HG02852 (cell line): ENCODE measurements at regions not wholly inside any gene's neighbourhood (a gene's known extent, or its start where the extent isn't known, plus 50 kb on each side); places are given as distances from the start of the nearest gene placed in this dataset.
"Not testable (repeated sequence)": the region's sequence is repeated elsewhere in the genome, so short reads cannot be mapped to it uniquely, and the experiment has no call there.

Experiments used
- ATAC-seq: cut with Tn5 transposase; IDR thresholded peaks from one replicate; pipeline ENCODE4 v1.9.1; 2021; ENCODE audit warnings: mild to moderate bottlenecking, moderate library complexity; ENCODE audit not compliant: unreplicated experiment

DNA sequence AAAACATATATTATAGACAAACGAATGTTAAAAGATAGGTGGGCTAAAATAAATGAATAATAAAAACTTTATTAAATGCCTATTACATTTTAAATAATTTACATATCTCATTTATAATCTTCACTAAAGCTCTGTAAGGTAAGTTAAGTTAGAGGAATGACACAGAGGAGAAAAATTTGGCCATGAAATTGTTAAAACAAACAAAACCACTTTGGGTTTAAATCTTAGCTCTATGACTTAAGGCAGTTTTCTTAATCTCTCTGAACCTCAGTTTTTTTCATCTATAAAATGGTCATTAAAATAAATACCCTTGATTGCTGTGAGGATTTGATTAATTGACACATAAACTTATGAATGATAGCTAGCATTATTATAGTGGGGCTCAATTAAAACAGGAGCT lies 404.8 kb upstream of the ATP11B start:
- no peak for ATAC-seq

DNA sequence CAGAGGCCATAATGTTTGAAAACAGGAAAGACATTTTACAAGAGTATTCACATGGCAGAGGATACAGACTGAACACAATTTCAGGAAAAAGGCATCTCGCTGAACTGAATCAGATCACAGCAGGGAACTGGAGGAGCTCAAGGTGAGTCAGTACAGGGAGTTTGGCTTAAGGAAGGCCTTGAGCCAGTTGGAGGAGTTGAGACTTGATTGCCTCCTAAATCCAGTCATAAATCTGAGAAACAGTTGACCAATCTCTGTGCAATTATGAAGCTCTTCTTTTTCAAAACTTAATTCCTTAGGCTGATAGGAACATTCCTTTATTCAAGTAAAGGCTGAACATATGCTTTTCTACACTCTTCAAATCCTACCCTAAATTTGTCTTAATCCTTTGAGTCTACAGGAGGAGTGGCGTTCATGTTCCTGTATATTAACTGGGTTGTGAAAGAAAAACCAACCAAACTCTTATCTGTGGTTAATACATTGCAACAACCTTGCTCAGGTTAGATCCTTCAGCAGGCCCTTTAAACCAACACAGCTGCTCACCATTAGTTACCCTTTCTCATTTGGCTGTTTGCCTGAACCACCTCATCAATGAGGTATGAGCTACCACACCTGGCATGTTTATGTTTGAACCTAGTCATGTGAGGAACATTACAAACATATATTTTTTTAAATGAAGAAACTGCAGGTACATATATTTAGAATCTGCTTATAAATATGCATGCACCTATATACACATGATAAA lies 404.1 kb upstream of the ATP11B start:
- ATAC-seq: no peak

DNA sequence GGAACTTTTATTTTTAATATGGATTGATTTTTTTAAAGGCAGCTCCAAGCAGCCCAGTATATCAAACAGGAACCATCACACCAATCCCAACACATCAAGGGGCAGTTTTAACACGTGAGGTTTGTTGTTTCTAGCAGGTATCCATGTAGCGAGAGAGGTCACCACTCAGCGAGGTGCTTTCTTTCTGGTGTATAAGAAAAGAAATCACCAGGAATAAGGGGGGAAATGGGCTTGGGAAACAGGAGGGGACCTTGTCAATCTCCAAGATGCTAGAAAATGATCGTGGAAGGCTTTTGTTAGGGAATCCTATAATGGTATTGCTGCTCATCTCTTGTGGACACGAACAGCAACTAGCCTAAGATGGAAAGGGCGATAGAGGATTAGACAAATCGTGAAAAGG lies 402.9 kb upstream of the ATP11B start:
- ATAC-seq: no peak

DNA sequence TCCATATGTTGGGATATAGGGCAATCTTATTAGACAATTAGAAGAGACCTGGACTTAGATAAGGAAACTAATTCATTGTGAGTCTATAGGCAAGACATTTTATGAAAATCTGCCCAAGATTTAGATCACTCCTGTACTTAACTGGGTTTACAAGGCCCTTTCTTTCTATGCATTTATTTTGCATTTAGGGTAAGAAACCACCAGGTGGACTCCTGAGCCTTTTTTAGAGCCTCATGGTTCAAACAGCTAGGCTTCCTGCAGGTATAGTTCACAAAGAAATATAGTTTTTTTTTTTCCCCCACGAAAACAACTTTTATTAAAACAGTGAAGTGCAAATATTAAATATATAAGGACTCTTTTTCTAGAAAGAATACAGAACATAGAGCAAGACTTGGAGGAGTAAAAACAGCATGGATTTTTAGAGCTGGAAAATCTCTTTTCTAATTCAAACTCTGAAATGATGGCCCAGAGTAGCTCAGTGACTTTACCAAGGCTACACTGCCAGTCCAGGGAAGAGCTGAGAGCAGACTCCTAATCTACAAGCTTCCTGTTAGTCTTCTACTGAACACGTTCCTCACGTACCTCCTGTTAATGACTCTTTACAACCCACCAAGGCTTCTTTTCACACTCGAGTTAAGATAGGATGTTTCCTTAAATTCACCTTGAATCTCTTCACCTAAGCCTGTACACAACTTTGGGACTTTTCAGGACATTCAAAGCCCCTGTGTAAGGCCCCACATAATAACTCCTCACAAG lies 400.9 kb upstream of the ATP11B start:
- no peak for ATAC-seq

DNA sequence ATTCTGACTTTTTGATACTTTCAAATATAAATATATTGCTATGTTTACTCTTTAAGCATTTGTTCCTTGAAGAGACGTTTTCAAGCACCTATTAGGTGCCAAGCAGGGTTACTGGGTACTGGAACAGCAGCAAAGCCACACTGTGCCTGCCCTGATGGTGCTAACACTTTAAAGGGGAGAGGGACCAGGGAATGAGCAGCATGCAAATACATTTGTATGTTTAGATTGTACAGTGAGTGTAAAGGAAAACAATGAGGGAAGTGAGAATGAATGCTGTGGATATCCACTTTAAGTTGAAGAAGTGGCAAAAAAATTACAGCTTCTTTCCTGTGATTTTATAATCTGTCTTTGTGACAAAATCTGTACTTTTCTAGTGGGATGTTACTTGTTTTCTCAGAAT lies 400.2 kb upstream of the ATP11B start:
- no peak for ATAC-seq

DNA sequence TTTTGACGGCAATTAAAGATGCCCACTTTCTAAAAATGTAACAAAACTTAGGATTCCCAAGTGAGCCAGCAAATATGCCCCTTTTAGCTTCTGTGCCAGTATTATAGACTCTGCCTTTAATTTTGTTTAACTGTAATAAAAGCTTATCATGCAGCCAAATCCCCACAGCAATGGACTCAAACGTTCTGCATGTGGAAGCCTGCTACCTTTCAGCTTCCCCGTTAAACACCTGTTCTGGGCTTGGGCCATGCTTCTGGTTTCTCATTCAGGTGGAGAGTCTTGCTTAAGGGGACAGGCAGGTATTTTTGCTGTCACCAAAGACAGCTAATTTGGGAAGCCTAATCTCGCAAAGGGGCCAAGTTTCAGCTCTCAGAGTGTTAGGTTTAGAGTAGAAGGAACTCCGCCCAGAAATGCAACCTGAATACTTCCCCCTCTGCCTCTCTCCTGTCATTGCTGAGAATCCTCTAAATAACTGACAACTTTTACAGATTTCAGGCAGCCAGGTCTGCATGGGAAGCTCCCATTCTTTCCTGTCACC lies 399.4 kb upstream of the ATP11B start:
- ATAC-seq: no peak

DNA sequence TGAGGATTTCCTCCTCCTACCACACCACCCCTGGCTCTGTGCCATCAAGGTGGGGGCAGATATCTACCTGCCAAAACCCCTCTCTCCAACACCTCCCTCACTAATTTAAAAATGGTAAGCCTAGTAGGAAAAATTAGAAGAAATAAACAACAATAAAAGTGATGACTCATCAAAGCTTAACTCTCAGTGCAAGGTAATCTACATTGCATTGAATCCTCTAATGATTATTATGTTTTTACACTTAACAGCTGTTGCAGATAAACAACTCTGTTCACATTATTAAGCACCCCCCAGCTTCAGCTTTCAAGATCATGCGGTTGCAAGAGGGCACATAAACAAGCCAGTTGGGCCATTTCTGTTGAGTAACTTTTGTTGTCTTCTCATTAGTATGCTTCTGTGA lies 396.1 kb upstream of the ATP11B start:
- ATAC-seq: no peak

DNA sequence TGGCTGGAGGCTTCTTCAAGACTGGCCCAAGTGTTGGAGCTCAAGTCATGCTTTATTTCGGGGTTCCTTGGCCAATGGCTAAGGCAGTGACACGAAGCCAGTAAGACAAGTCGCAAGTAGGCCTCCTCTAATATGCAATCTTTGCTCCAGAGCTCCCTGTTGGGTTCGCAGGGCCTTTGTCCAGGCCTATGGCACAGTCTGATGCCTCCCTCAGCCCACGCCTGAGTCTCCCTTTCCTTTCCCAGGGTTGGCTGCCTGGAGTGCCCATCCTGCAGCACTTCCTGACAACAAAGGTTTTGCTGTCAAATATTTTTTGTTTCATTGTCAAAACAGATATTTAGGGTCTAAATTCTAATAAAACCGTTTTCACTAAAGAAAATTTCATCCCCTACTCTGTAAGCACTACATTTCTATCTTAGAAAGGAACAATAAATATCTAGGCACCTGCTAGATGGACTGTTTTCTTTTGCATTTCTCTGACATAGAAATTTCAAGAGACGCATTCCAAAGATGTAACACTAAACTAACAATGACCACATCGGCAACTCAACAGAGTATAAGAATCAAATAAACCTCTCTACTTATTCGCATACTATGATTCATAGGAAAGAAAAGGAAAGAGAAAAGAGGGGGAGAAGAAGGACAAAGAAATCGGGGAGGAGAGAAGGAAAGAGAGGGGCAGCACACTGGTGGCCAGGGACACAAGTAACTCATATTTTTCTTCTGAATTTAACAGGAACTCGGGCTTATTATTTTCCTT lies 393.1 kb upstream of the ATP11B start:
- ATAC-seq: no peak

DNA sequence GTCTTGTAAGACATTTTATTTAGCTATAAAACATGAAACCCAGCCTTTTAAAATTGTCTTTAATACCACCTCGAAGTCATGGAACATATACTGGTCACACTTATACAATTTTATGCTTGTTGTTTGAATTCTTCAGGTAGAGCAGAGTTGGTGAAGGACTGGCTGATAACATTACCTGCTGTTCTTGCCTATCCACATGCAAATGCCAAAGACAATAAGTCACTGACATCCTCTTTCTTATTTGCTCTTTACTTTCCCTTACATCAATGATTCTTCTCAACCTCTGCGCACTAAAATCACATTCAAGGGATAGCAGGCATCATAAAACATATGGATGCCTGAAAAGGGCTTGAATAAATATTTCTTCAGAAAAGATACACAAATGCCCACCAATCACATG lies 392.5 kb upstream of the ATP11B start:
- no peak for ATAC-seq

DNA sequence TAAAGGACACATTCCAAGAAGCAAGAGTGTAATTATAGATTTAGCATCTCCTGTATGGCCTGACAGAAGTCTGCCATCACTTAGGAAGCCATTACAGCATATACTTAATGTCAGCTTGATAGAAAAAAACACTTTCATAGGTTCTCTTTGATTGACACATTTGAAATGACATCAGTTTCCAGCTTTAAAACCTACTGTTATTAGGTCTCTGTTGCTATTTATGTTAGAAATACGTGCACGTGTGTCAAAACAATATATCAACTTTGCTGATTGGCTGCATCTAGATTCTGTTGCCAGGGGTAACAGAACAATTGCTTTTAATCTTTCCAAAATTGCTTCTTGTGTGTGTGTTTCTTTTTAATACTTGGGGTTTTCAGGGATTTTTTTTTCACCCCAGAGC lies 389.3 kb upstream of the ATP11B start:
- ATAC-seq: no peak

DNA sequence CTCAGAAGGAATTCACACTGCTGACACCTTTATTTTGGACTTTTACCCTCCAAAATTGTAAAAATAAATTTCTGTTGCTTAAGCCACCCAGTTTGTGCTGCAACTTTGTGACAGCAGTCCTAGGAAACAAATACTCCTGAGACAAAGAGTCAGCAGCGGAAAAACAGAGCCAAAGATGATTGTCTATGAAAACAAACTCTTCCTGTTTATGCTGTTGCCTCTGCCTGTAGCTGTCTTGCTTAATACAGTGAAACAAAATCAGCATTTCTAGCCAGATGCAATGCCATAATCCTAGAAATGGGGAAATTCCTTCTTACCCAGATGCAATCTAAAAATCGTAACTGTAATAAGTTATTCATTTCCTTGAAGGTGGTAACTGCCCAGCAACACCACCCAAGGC lies 387.5 kb upstream of the ATP11B start:
- no peak for ATAC-seq

DNA sequence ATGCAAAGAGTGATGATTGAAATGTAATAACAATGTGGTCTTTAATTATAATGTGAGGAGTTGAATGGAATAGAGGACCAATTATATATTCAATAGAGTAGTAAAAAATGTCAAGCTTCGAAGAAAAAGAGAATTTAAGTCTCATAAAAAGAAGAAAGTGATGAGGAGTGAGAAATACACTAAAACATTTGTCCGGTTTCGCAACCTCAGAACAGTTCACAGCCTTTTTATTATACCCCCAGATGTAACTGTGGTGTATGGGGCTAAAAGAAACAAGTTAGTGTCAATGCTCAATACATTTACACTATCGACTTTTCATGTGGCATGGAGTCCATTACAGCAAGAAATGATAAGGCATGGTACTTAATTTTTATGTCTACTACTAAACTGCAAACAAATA lies 386.5 kb upstream of the ATP11B start:
- no peak for ATAC-seq

DNA sequence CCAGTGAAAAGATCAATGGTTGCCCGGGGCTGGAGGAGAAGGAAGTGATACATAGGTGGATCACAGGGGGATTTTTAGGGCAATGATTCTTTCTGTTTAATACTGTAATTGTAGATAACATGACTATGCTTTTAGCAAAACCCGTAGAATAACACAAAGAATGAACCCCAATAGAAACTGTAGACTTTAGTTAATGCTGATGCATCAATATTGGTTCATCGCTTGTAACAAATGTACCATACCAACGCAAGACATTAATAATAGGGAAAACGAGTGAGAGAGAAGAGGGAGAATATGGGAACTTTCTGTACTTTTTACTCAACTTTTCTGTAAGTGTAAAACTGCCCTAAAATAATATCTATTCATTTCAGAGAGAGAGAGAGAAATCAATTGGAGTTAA lies 383.3 kb upstream of the ATP11B start:
- ATAC-seq: no peak

DNA sequence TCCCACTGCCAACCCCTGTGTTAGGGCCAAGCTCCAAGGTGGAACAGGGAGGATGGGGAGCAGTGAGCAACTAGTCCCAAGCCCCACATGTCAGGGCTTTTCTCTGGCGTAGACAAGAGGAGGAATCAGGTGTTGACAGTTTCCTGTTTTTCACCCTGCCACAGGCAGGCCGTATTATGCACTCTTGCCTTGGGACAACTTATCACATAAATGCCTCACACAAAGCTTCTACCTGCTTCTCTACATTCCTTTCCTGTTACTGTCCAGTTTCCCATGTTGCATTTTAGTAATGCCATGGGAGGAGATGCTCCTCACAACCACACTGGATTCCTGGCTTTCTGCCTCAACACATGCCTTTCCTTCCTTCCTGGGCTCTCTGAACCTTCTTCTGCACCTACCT lies 381.2 kb upstream of the ATP11B start:
- no peak for ATAC-seq

DNA sequence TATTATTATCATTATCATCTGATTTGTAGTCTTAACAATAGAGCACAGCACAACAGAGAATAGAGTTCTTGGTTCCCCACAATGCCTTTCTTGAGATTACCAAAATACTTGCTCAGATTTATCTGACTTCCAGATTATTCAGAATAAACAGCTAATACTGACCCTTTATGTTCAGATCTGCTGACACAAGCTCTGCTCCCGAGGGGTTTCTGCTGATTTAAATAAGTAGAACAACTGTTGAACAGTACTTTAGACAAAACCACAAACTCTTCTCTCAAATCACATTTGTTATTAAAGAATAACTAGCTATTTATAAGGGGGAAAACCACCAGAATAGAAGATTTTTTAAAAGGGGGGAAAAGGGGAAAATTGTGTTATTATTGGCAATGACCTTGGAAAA lies 380.2 kb upstream of the ATP11B start:
- no peak for ATAC-seq

DNA sequence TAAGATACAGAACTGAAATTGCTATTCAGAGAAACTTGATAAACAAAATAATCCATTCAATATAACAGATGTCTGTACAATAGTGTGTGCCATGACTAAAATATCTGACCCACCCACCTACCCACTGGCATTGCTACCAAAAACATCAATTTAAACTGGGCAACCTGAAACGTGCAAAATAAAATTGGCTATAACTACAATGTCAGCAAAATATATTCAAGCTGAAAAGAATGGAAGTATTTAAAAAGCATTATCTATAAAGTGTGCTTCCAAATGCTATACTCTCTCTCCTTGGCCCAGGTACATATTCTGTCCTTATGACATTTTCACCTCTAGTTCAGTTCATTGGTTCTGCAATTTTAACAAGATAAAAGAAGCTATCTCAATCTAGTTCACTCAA lies 379.6 kb upstream of the ATP11B start:
- ATAC-seq: no peak

DNA sequence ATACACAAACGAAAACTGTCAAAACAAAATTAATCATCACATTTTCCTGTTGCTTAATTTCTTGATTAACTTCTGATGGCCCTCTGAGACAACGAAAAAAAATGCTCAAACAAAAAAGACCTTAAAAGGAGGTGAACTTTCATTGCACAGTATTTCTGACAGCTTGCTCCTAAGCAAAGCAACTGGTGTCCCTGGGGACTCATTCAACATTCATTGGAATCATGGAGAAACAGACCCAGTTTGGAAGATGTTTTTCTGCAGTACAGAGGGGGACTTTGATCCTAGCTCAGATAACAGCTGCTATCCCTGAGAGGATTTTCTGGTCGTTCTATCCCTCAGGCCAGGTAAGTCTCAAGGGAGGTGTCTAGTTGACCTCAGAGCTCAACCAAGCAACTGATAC lies 378.7 kb upstream of the ATP11B start:
- no peak for ATAC-seq

DNA sequence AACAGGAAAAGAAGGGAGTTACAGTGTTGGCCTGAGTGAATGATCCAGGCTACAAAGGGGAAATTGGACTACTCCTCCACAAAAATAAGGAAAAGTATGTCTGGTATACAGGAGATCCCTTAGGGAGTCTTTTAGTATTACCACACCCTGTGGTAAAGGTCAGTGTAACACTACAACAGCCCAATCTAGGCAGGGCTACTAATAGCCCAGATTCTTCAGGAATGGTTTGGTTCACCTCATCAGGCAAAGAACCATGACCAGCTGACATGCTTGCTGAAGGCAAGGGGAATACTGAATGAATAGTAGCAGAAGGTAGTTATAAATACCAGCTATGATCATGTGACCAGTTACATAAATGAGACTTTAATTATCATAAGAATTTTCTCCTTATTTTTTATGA lies 372.6 kb upstream of the ATP11B start:
- ATAC-seq: no peak

DNA sequence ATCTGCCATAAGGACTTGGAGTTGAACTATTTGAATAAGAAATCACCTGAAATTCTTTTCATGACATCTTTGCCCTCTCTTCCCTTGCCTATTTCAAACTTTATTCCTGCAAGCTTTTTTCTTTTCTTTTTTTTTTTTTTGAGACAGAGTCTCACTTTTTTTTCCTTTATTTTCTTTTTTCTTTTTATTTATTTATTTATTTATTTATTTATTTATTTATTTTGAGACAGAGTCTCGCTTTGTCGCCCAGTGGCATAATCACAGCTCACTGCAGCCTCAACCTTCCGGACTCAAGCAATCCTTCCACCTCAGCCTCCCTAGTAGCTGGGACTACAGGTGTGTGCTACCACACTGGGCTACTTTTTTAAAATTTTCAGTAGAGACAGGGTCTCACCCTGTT lies 369.3 kb upstream of the ATP11B start:
- ATAC-seq: no peak

DNA sequence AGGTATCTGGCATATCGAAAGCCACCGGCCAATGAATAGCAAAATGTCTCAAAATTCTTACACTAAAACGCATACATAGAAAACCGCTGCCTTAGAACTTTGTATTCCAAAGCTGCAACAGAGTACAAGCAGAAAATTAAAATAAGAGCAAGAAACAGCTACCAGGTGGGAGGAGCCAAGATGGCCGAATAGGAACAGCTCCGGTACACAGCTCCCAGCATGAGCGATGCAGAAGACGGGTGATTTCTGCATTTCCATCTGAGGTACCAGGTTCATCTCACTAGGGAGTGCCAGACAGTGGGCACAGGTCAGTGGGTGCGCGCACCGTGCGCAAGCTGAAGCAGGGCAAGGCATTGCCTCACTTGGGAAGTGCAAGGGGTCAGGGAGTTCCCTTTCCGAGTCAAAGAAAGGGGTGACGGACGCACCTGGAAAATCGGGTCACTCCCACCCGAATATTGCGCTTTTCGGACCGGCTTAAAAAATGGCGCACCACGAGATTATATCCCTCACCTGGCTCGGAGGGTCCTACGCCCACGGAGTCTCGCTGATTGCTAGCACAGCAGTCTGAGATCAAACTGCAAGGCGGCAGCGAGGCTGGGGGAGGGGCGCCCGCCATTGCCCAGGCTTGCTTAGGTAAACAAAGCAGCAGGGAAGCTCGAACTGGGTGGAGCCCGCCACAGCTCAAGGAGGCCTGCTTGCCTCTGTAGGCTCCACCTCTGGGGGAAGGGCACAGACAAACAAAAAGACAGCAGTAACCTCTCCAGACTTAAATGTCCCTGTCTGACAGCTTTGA lies 367.2 kb upstream of the ATP11B start:
- not testable (repeated sequence) for ATAC-seq

DNA sequence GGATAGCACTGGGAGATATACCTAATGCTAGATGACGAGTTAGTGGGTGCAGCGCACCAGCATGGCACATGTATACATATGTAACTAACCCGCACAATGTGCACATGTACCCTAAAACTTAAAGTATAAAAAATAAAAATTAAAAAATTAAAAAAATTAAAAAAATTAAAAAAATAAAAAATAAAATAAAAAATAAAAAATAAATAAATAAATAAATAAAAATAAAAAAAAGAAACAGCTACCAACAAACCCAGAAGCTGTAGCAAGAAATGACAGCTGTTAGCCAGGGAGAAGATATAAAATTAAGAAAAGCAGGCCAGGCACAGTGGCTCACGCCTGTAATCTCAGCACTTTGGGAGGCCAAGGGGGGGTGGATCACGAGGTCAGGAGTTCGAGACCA lies 361.3 kb upstream of the ATP11B start:
- not testable (repeated sequence) for ATAC-seq
